A673 (cell line): ENCODE measurements at regions not wholly inside any gene's neighbourhood (a gene's known extent, or its start where the extent isn't known, plus 50 kb on each side); places are given as distances from the start of the nearest gene placed in this dataset.

Source experiments
- EZH2 ChIP-seq: fragments of 200-600 bp; sonication (generic); IDR thresholded peaks from 2 replicates; pipeline ENCODE4 v1.6.1; 2017; ENCODE audit warnings: borderline replicate concordance, low read depth, mild to moderate bottlenecking, mixed read lengths, antibody characterized with exemption, low read length; ENCODE audit not compliant: poor library complexity, severe bottlenecking
- TF ChIP-seq, protein P1 (sequence below): fragments of 300-800, 200-600 bp; sonication (generic); conservative IDR thresholded peaks from 2 replicates; pipeline ENCODE4 v1.5.1; 2017; ENCODE audit warnings: low read depth, mild to moderate bottlenecking, antibody characterized with exemption, low read length, moderate library complexity, mixed read lengths

DNA sequence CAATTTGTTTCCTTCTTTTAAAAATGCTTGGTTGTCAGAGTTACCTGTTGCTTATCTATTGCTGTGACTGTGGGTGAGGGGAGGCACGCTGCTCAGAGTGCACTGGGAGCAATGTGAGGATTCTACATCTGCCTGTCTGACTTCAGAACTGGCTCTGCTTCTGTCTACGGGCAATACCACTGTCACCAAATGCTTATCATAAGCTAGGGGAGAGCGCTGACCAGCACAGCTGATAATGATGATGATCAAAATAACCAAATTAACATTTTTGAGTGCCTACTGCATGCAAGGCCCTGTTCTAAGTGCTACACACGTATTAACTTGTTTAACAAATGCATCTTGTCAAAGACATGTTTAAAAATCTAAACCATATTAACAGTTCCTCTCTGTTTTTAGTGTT, 79.2 kb upstream of the TPRG1 start:
- TF ChIP-seq, protein P1, sequence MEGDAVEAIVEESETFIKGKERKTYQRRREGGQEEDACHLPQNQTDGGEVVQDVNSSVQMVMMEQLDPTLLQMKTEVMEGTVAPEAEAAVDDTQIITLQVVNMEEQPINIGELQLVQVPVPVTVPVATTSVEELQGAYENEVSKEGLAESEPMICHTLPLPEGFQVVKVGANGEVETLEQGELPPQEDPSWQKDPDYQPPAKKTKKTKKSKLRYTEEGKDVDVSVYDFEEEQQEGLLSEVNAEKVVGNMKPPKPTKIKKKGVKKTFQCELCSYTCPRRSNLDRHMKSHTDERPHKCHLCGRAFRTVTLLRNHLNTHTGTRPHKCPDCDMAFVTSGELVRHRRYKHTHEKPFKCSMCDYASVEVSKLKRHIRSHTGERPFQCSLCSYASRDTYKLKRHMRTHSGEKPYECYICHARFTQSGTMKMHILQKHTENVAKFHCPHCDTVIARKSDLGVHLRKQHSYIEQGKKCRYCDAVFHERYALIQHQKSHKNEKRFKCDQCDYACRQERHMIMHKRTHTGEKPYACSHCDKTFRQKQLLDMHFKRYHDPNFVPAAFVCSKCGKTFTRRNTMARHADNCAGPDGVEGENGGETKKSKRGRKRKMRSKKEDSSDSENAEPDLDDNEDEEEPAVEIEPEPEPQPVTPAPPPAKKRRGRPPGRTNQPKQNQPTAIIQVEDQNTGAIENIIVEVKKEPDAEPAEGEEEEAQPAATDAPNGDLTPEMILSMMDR, result no peak
- TF ChIP-seq EZH2, result no peak
